Heart left ventricle (tissue), 16 donors: ENCODE measurements at regions not wholly inside any gene's neighbourhood (a gene's known extent, or its start where the extent isn't known, plus 50 kb on each side); places are given as distances from the start of the nearest gene placed in this dataset.
"Not testable (repeated sequence)": the region's sequence is repeated elsewhere in the genome, so short reads cannot be mapped to it uniquely, and the experiment has no call there.

Experiments used
- ATAC-seq, 4 donors: fragments of 200-7000 bp; cut with Tn5 transposase; one replicate each; pipeline ENCODE4 v1.9.1; 2020 to 2022; ENCODE audit warnings: moderate library complexity in 4 of 4, mild to moderate bottlenecking in 3 of 4, moderate number of reproducible peaks in 1 of 4
- DNase-seq, 5 donors: peaks; one replicate each; pipeline ENCODE4 v3.0.0-alpha.2; 2020
- H3K27ac ChIP-seq, 12 donors: fragments of 200-600 bp; sonication (generic) in 4 of 12; one replicate each; pipeline versions ENCODE4 v1.5.0 to v1.8.0; 2016 to 2022; ENCODE audit warnings: mild to moderate bottlenecking in 2 of 12
- H3K27me3 ChIP-seq, 9 donors: fragments of 200-600 bp; sonication (generic) in 2 of 9; one replicate each; pipeline versions ENCODE4 v1.5.1 to v1.8.0; 2016 to 2022; ENCODE audit warnings: mild to moderate bottlenecking in 3 of 9
- H3K36me3 ChIP-seq, 9 donors: fragments of 200-600 bp; sonication (generic) in 2 of 9; one replicate each; pipeline versions ENCODE4 v1.5.0 to v1.8.0; 2018 to 2022; ENCODE audit warnings: mild to moderate bottlenecking in 2 of 9
- H3K4me1 ChIP-seq, 12 donors: fragments of 200-600 bp; sonication (generic) in 4 of 12; one replicate each; pipeline versions ENCODE4 v1.5.0 to v1.8.0; 2016 to 2022; ENCODE audit warnings: mild to moderate bottlenecking in 3 of 12
- H3K4me3 ChIP-seq, 12 donors: fragments of 200-600 bp; sonication (generic) in 4 of 12; one replicate each; pipeline versions ENCODE4 v1.5.0 to v1.8.0; 2017 to 2022; ENCODE audit warnings: mild to moderate bottlenecking in 9 of 12, moderate library complexity in 4 of 12
- H3K9me3 ChIP-seq, 12 donors: fragments of 200-600 bp; sonication (generic) in 4 of 12; one replicate each; pipeline versions ENCODE4 v1.5.0 to v1.8.0; 2016 to 2022; ENCODE audit warnings: mild to moderate bottlenecking in 1 of 12
- CTCF ChIP-seq, 12 donors: fragments of 200-600 bp; sonication (generic) in 4 of 12; IDR thresholded peaks; one replicate each; pipeline versions ENCODE4 v1.5.0 to v1.8.0; 2018 to 2022; ENCODE audit warnings: antibody characterized with exemption in 12 of 12, mild to moderate bottlenecking in 5 of 12
- POLR2A ChIP-seq, 2 donors: fragments of 450-650 bp; IDR thresholded peaks; one replicate each; pipeline ENCODE4 v1.6.1; 2017; ENCODE audit warnings: antibody characterized with exemption in 2 of 2, mild to moderate bottlenecking in 2 of 2, moderate library complexity in 2 of 2
- WGBS, 4 donors: extraction: QIAGEN DNeasy Blood & Tissue Kit in 2 of 4; methylation state at CpG; one replicate each; pipeline versions ENCODE4 v1.1.5 to v1.1.7; 2013 to 2018; 5-methylcytosine and 5-hydroxymethylcytosine counted together
- intact Hi-C, 10 donors: fragments of 100-400 bp; cut with DNase I; formaldehyde crosslinking; loops; one replicate each; pipeline versions ENCODE4 v1.11.1 to v1.14.2; 2022
- donor health status: ischemic (EF 13 %, LVEDD 7.1; RV severe dilation, severe dysfunction).
- donor health status: healthy with polysubstance abuse.
- donor health status: DM: no; HTN: yes; CAD: no.
- donor health status: DM: no; HTN: no; CAD: no.
- donor health status: ischemic (EF 25% LVEDD 6.9; RV normal size, moderate dysfunction).
- donor health status: ischemic (EF 25% LVEDD 5.7; RV mildly dilated, moderate dysfunction).
- donor health status: healthy.
- donor health status: DM: yes; HTN: yes; CAD: no.
- donor health status: ischemic (EF 35%, LVEDD 5.7; RV mildly dilated, moderate dysfunction).
- donor health status: nonischemic (EF 11% LVEDD 7.7; RV severe dilation, severe dysfunction).
- donor health status: DM: yes; HTN: yes; CAD: no.
- donor health status: PGD.
- donor health status: ischemic (EF 29% LVEDD 5.4; RV normal size, mild dysfunction).
- donor health status: nonischemic (EF 23%, LVEDD 6.1; RV moderate dilation, normal function).

GRCh38 chr9:61628951-61629350, 439.1 kb downstream of the SPATA31A7 start:
- H3K4me1 ChIP-seq, DNase-seq, H3K4me3 ChIP-seq, H3K27ac ChIP-seq, ATAC-seq, H3K27me3 ChIP-seq, intact Hi-C loops, H3K9me3 ChIP-seq, H3K36me3 ChIP-seq: not testable (repeated sequence)
- no CpG with 5 or more reads among the region's 2 CpGs for WGBS, 4 donors

DNA sequence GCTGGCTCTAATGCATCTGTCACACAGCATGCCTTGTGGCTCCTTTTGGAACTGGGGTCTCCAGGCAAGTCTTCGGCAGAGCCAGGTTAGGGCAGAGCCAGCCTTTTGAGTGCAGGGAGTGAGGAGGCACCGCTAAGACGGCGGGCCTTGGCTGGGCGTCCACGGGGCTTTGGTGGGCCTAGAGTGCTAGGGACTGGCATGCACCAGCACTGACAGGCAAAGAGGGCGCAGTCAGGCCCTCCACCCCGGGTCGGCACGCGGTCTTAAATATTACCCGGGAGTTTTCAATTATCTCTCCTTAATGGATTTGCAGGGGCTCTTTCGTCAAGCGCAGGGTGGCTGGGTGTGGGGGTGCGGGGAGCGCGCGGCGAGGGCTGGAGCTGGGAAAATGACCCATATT, 444.4 kb downstream of the SPATA31A7 start:
- DNase-seq (no peak), ATAC-seq (no peak)
- no peak overlapping the region for H3K4me3 ChIP-seq
- no peaks in the 10 kb centered on the region for H3K9me3 ChIP-seq
- no peaks in the 10 kb centered on the region for H3K36me3 ChIP-seq
- no peak for TF ChIP-seq POLR2A (IDR thresholded peaks at IDR 0.05)
- no peak overlapping the region for H3K27ac ChIP-seq
- H3K4me1 ChIP-seq = no peaks in the 10 kb centered on the region
- H3K27me3 ChIP-seq = no peaks in the 10 kb centered on the region
- 69% methylated on average over 11 of the region's 19 CpGs; no CpG with 5 or more reads in 3 of the 4 donors for WGBS, 4 donors
- intact Hi-C loops = no loop called here

GRCh38 chr9:61664232-61664631, 474.4 kb downstream of the SPATA31A7 start:
- H3K36me3 ChIP-seq, H3K27me3 ChIP-seq, intact Hi-C loops, H3K4me1 ChIP-seq, H3K27ac ChIP-seq, H3K4me3 ChIP-seq, ATAC-seq, H3K9me3 ChIP-seq: not testable (repeated sequence)
- 58 to 69% (median 61%) methylated on average over 5 of the region's 6 CpGs for WGBS, 4 donors
- DNase-seq = peak in 2 of 5 donors; percentile 3 to 24

GRCh38 chr9:61665330-61665751, 475.5 kb downstream of the SPATA31A7 start:
- no peaks in the 10 kb centered on the region for H3K9me3 ChIP-seq
- intact Hi-C loops = no loop called here
- no peaks in the 10 kb centered on the region for H3K4me1 ChIP-seq
- no peaks in the 10 kb centered on the region for H3K36me3 ChIP-seq
- 74 to 83% (median 76%) methylated on average over 22 of the region's 22 CpGs for WGBS, 4 donors
- TF ChIP-seq POLR2A (IDR thresholded peaks at IDR 0.05) (no peak), CTCF (IDR thresholded peaks at IDR 0.05) (no peak)
- ATAC-seq (no peak), DNase-seq (peak in 2 of 5 donors; percentile 6 to 44)
- no peak overlapping the region for H3K27ac ChIP-seq
- no peaks in the 10 kb centered on the region for H3K27me3 ChIP-seq
- no peak overlapping the region for H3K4me3 ChIP-seq

DNA sequence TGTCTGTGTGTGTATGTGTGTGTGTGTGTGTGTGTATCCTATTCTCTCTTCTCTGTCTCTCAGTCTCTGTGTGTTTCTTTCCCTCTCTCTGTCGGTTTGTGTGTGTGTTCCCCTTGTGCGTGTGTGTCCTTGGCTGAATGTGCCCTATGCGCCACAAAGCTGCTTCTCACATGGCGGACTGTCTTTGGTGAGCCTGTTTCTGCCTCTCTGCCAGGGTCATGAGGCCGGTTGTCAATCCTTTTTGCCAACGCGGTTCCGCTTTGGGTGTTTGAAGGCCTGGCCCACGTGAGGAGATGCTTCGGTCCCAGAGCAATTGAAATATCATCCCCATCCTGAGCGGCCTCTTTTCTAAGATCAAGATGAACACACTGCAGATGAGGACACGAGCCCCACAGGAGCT, 476.0 kb downstream of the SPATA31A7 start:
- Histone ChIP-seq H3K27me3 (no peaks in the 10 kb centered on the region), H3K4me1 (no peaks in the 10 kb centered on the region), H3K4me3 (no peak overlapping the region), H3K36me3 (no peaks in the 10 kb centered on the region), H3K27ac (no peak overlapping the region), H3K9me3 (no peaks in the 10 kb centered on the region)
- ATAC-seq = no peak
- DNase-seq = no peak
- intact Hi-C loops = no loop called here
- TF ChIP-seq CTCF (IDR thresholded peaks at IDR 0.05) (no peak), POLR2A (IDR thresholded peaks at IDR 0.05) (no peak)
- WGBS, 4 donors = 71 to 82% (median 78%) methylated on average over 12 of the region's 12 CpGs

DNA sequence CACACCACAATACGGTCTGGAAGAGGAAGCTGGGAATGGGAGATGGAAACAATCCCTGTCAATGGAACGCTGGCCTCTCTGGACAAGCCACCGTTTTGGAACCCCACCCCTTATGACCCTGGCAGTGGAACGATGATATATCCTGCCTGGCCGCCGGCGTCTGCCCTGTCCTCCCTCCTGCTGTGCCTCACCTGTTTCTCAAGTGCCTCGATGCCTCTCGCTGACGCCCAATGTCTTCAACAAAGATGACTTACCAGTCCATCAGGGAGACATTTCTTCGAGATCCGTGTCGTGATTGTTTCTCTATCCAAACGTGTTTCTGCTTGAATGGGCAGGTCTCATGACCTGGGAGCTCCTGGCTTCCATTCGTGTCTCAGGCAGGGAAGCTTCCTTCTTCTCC, 476.5 kb downstream of the SPATA31A7 start:
- Histone ChIP-seq H3K4me1 (no peaks in the 10 kb centered on the region), H3K27me3 (no peaks in the 10 kb centered on the region), H3K9me3 (no peaks in the 10 kb centered on the region), H3K4me3 (no peak overlapping the region), H3K27ac (no peak overlapping the region), H3K36me3 (no peaks in the 10 kb centered on the region)
- ATAC-seq = no peak
- peak in 2 of 5 donors; percentile 3 to 33 for DNase-seq
- intact Hi-C loops = no loop called here
- TF ChIP-seq CTCF (IDR thresholded peaks at IDR 0.05) (no peak), POLR2A (IDR thresholded peaks at IDR 0.05) (no peak)
- 77 to 84% (median 78%) methylated on average over 15 of the region's 15 CpGs for WGBS, 4 donors
